GM12878 (cell line): ENCODE measurements at regions not wholly inside any gene's neighbourhood (a gene's known extent, or its start where the extent isn't known, plus 50 kb on each side); places are given as distances from the start of the nearest gene placed in this dataset.

ENCODE experiments used
- ATAC-seq: fragments of 200-7000 bp; cut with Tn5 transposase; 3 replicates; pipeline ENCODE4 v1.9.1; 2020; ENCODE audit warnings: mild to moderate bottlenecking, moderate library complexity
- BruUV-seq: library from RNA; stranded (reverse); fragments of 400-500 nt; replicated peaks from 2 replicates; lab custom pipeline; 2021; lab: Mats Ljungman, UMichigan
- CTCF ChIA-PET: fragments of 300-600 bp; sonication (Branson Sonifier 250); formaldehyde crosslinking; extraction: SDS; loops from one replicate; lab custom pipeline; 2021; ENCODE audit warnings: inconsistent platforms; lab: Yijun Ruan, JAX
- POLR2A ChIA-PET: fragments of 350-600 bp; formaldehyde crosslinking; extraction: SDS; loops from one replicate; lab custom pipeline; 2021; ENCODE audit warnings: inconsistent platforms; lab: Charles Lee
- RAD21 ChIA-PET: fragments of 300-600 bp; sonication (Branson Sonifier 250); formaldehyde crosslinking; loops from one replicate; lab custom pipeline; 2023; ENCODE audit warnings: antibody characterized with exemption; ENCODE audit not compliant: unreplicated experiment; lab: Charles Lee
- SMC1A ChIA-PET: fragments of 300-600 bp; sonication (Branson Sonifier 250); formaldehyde crosslinking; loops from one replicate; lab custom pipeline; 2023; ENCODE audit not compliant: unreplicated experiment, uncharacterized antibody; lab: Charles Lee
- DNase-seq: peaks from one replicate; pipeline ENCODE4 v3.0.0-alpha.2; 2011; ENCODE audit warnings: low read depth, low spot score
- FAIRE-seq: peaks from 3 replicates; lab custom pipeline; 2011; peaks lifted over from hg19 to GRCh38; lab: Jason Lieb, UNC
- H2AFZ ChIP-seq: 2 replicates; pipeline ENCODE4 v1.6.0; 2011; ENCODE audit warnings: low read depth, low read length, control low read depth; ENCODE audit not compliant: control insufficient read depth
- H3K27ac ChIP-seq: 2 replicates; pipeline ENCODE4 v1.5.1; 2011; ENCODE audit warnings: control low read depth; ENCODE audit not compliant: control insufficient read depth, insufficient read depth
- H3K27me3 ChIP-seq, 2 experiments: replicated peaks in 1 of 2; 2 replicates each; pipeline versions ENCODE4 v1.6.0 to v1.6.1; 2011; ENCODE audit warnings: low read length in 1 of 2; ENCODE audit not compliant: control insufficient read depth in 2 of 2, insufficient read depth in 2 of 2
- H3K36me3 ChIP-seq, 2 experiments: 2 replicates each; pipeline ENCODE4 v1.5.1; 2011; ENCODE audit warnings: low read length in 1 of 2; ENCODE audit not compliant: control insufficient read depth in 2 of 2, insufficient read depth in 2 of 2
- H3K4me1 ChIP-seq: 2 replicates; pipeline ENCODE4 v1.6.1; 2011; ENCODE audit warnings: mild to moderate bottlenecking, low read length, moderate library complexity, mixed read lengths; ENCODE audit not compliant: control insufficient read depth, insufficient read depth
- H3K4me2 ChIP-seq: 2 replicates; pipeline ENCODE4 v1.6.0; 2011; ENCODE audit warnings: control low read depth; ENCODE audit not compliant: control insufficient read depth, insufficient read depth
- H3K4me3 ChIP-seq: fragments of 200-600 bp; sonication (generic); 2 replicates; pipeline ENCODE4 v1.5.1; 2016
- H3K79me2 ChIP-seq: 2 replicates; pipeline ENCODE4 v1.6.0; 2011; ENCODE audit warnings: low read length; ENCODE audit not compliant: control insufficient read depth, insufficient read depth
- H3K9ac ChIP-seq: 2 replicates; pipeline ENCODE4 v1.8.0; 2011; ENCODE audit warnings: low read length, control low read depth, mixed read lengths; ENCODE audit not compliant: control insufficient read depth, insufficient read depth
- H3K9me3 ChIP-seq: replicated peaks from 3 replicates; pipeline ENCODE4 v1.5.1; 2011; ENCODE audit warnings: mild to moderate bottlenecking, low read length; ENCODE audit not compliant: control insufficient read depth, insufficient read depth
- H4K20me1 ChIP-seq: 2 replicates; pipeline ENCODE4 v1.6.0; 2011; ENCODE audit not compliant: control insufficient read depth, insufficient read depth
- CTCF ChIP-seq, 3 experiments: IDR thresholded peaks in 2 of 3; conservative IDR thresholded peaks in 1 of 3; 2 replicates each; pipeline ENCODE4 v1.5.1; 2011; ENCODE audit warnings: low read depth in 3 of 3, low read length in 3 of 3, mild to moderate bottlenecking in 3 of 3, control low read depth in 2 of 3, moderate library complexity in 2 of 3, inconsistent platforms in 1 of 3, mixed read lengths in 1 of 3; ENCODE audit not compliant: control insufficient read depth in 2 of 3, insufficient read depth in 1 of 3; ENCODE audit errors: extremely low read depth in 1 of 3
- E2F4 ChIP-seq: IDR thresholded peaks from 2 replicates; pipeline ENCODE4 v1.6.1; 2012; ENCODE audit warnings: low read depth, low read length, improper control_type of control experiment
- EGR1 ChIP-seq, 2 experiments: IDR thresholded peaks; 1 replicate in 1 of 2; 2 replicates in 1 of 2; pipeline ENCODE4 v1.6.1; 2011 to 2012; ENCODE audit warnings: low read depth in 2 of 2, low read length in 2 of 2, borderline replicate concordance in 1 of 2, mild to moderate bottlenecking in 1 of 2, moderate library complexity in 1 of 2
- FOS ChIP-seq: IDR thresholded peaks from 3 replicates; pipeline ENCODE4 v1.6.1; 2011; ENCODE audit warnings: borderline replicate concordance; ENCODE audit not compliant: insufficient read length; ENCODE audit errors: extremely low read depth
- FOXM1 ChIP-seq: IDR thresholded peaks from 2 replicates; pipeline ENCODE4 v1.6.1; 2012; ENCODE audit warnings: low read depth, mild to moderate bottlenecking, inconsistent platforms, low read length, moderate library complexity
- POLR2AphosphoS5 ChIP-seq: IDR thresholded peaks from 2 replicates; pipeline ENCODE4 v1.6.1; 2011; ENCODE audit warnings: mild to moderate bottlenecking, low read length, inconsistent platforms
- RAD21 ChIP-seq: IDR thresholded peaks from 2 replicates; pipeline ENCODE4 v1.6.1; 2011; ENCODE audit warnings: mild to moderate bottlenecking, low read depth, low read length, moderate library complexity; ENCODE audit not compliant: insufficient read depth
- RAD51 ChIP-seq: fragments of 450-650 bp; IDR thresholded peaks from 2 replicates; pipeline ENCODE4 v1.6.1; 2016; ENCODE audit warnings: moderate library complexity, mild to moderate bottlenecking, inconsistent platforms
- STAT3 ChIP-seq: IDR thresholded peaks from 2 replicates; pipeline ENCODE4 v1.6.1; 2011; ENCODE audit warnings: low read depth, low read length, improper control_type of control experiment
- SUPT20H ChIP-seq: IDR thresholded peaks from 2 replicates; pipeline ENCODE4 v1.6.1; 2011; ENCODE audit warnings: low read depth, mild to moderate bottlenecking, low read length, moderate library complexity, borderline replicate concordance; ENCODE audit not compliant: control insufficient read depth
- TAF1 ChIP-seq: IDR thresholded peaks from 2 replicates; pipeline ENCODE4 v1.6.1; 2011; ENCODE audit warnings: mild to moderate bottlenecking, low read depth, low read length, borderline replicate concordance
- USF1 ChIP-seq: IDR thresholded peaks from 2 replicates; pipeline ENCODE4 v1.6.1; 2011; ENCODE audit warnings: borderline replicate concordance, low read depth, mild to moderate bottlenecking, moderate library complexity, mixed read lengths, low read length; ENCODE audit not compliant: insufficient read depth; ENCODE audit errors: extremely low read length
- ZBTB33 ChIP-seq: fragments of 450-650 bp; IDR thresholded peaks from 2 replicates; pipeline ENCODE4 v1.6.1; 2017; ENCODE audit warnings: mild to moderate bottlenecking
- WGBS: methylation state at CpG from one replicate; pipeline ENCODE4 v1.1.6; 2016; ENCODE audit warnings: low lambda C conversion rate; ENCODE audit not compliant: insufficient replicate concordance, insufficient coverage; ENCODE audit errors: missing lambda C conversion rate; 5-methylcytosine and 5-hydroxymethylcytosine counted together
- in situ Hi-C: fragments of 300-500 bp; cut with MboI; formaldehyde crosslinking; loops from 9 replicates; pipeline ENCODE4 v1.14.3; 2018; ENCODE audit warnings: mixed read lengths
- intact Hi-C: fragments of 100-400 bp; cut with micrococcal nuclease; formaldehyde crosslinking; loops from one replicate; pipeline ENCODE4 v1.14.2; 2022; ENCODE audit not compliant: unreplicated experiment

- TF ChIP-seq TAF1 (no peak), FOXM1 (no peak), STAT3 (no peak), SUPT20H (no peak), RAD21 (no peak)
Measured at GRCh38 chr2:104425850-104426595, 427.9 kb upstream of the POU3F3 start (continued).

- ChIA-PET POLR2A (no interaction called here), CTCF (no interaction called here), RAD21 (no interaction called here), SMC1A (no interaction called here)
- Histone ChIP-seq H2AFZ (no peak overlapping the region), H3K36me3 (no peaks in the 10 kb centered on the region), H3K4me2 (no peak overlapping the region), H3K79me2 (no peaks in the 10 kb centered on the region), H3K4me3 (no peak overlapping the region), H3K9ac (no peak overlapping the region), H3K27me3 (no peaks in the 10 kb centered on the region), H3K4me1 (no peaks in the 10 kb centered on the region), H3K27ac (no peak overlapping the region), H4K20me1 (no peaks in the 10 kb centered on the region), H3K9me3 (no peaks in the 10 kb centered on the region)
- in situ Hi-C loops: no loop called here
- intact Hi-C loops: no loop called here
- DNase-seq: no peak
- 0% methylated on average over 1 of the region's 1 CpG for WGBS
- BruUV-seq: no TSS peak
- no peak for FAIRE-seq
- ATAC-seq: no peak
- no peak for TF ChIP-seq ZBTB33
- TF ChIP-seq FOS: no peak
- TF ChIP-seq RAD51: no peak
- TF ChIP-seq EGR1 (IDR thresholded peaks at IDR 0.05; ENCODE audit: borderline replicate concordance in 1 of 2, low read depth in 2 of 2, low read length in 2 of 2): no peak
- no peak for TF ChIP-seq E2F4
- TF ChIP-seq CTCF (IDR thresholded peaks at IDR 0.05 in 2 of 3, conservative IDR thresholded peaks at IDR 0.05 in 1 of 3; ENCODE audit: control insufficient read depth in 2 of 3, extremely low read depth in 1 of 3, insufficient read depth in 1 of 3, low read depth in 3 of 3, low read length in 3 of 3): no peak
- TF ChIP-seq USF1: no peak
- no peak for TF ChIP-seq POLR2AphosphoS5
Measured at GRCh38 chr2:104428155-104428554, 425.8 kb upstream of the POU3F3 start.
